ACHN (cell line): ENCODE measurements at regions not wholly inside any gene's neighbourhood (a gene's known extent, or its start where the extent isn't known, plus 50 kb on each side); places are given as distances from the start of the nearest gene placed in this dataset.
A peak's percentile ranks its signal among the peaks of the same experiment; 100 is the strongest.

Experiments used
- DNase-seq: peaks from one replicate; pipeline ENCODE4 v3.0.0-alpha.2; 2015
- in situ Hi-C: cut with HindIII; loops from 2 replicates; pipeline ENCODE4 v1.10.0; 2017; ENCODE audit warnings: low sequenced_read_pairs, low pct_ligation_motif_present, low pct_unique_long_range_greater_than_20kb

- in situ Hi-C loops: no loop called here
- no peak for DNase-seq
Observed at GRCh38 chr1:29991815-29992214, 731.6 kb downstream of the MATN1 start.

GRCh38 chr1:29991025-29991424 is 732.4 kb downstream of the MATN1 start:
- in situ Hi-C loops: no loop called here

GRCh38 chr1:29990304-29990703 is 733.1 kb downstream of the MATN1 start:
- in situ Hi-C loops: no loop called here
- DNase-seq: no peak

More at GRCh38 chr1:29991025-29991424, 732.4 kb downstream of the MATN1 start:
- DNase-seq: no peak

- no peak for DNase-seq
- in situ Hi-C loops: no loop called here
Observed at GRCh38 chr1:29986986-29987385, 736.4 kb downstream of the MATN1 start.

GRCh38 chr1:29985606-29985945 is 737.8 kb downstream of the MATN1 start:
- in situ Hi-C loops: no loop called here
- no peak for DNase-seq

- in situ Hi-C loops: no loop called here
- peak; percentile 15 for DNase-seq
Observed at GRCh38 chr1:29984862-29985605, 738.4 kb downstream of the MATN1 start.

- in situ Hi-C loops: no loop called here
- no peak for DNase-seq
Observed at GRCh38 chr1:29984166-29984861, 739.1 kb downstream of the MATN1 start.

GRCh38 chr1:29983321-29983720 is 740.1 kb downstream of the MATN1 start:
- in situ Hi-C loops: no loop called here

GRCh38 chr1:29981586-29982239 is 741.7 kb downstream of the MATN1 start:
- DNase-seq: no peak
- in situ Hi-C loops: no loop called here

More at GRCh38 chr1:29983321-29983720, 740.1 kb downstream of the MATN1 start:
- DNase-seq: no peak

GRCh38 chr1:29977550-29977949 is 741.2 kb downstream of the PTPRU start:
- DNase-seq: no peak
- in situ Hi-C loops: no loop called here

GRCh38 chr1:29975036-29975694 is 738.8 kb downstream of the PTPRU start:
- in situ Hi-C loops: no loop called here
- DNase-seq: peak; percentile 62

- peak; percentile 90 for DNase-seq
- in situ Hi-C loops: no loop called here
Observed at GRCh38 chr1:29974316-29974724, 738.0 kb downstream of the PTPRU start.

GRCh38 chr1:29973406-29973805 is 737.1 kb downstream of the PTPRU start:
- peak; percentile 63 for DNase-seq
- in situ Hi-C loops: no loop called here

- in situ Hi-C loops: no loop called here
- no peak for DNase-seq
Observed at GRCh38 chr1:29972421-29973053, 736.2 kb downstream of the PTPRU start.

GRCh38 chr1:29971703-29972102 is 735.4 kb downstream of the PTPRU start:
- DNase-seq: no peak
- in situ Hi-C loops: no loop called here

- DNase-seq: no peak
- in situ Hi-C loops: no loop called here
Observed at GRCh38 chr1:29970747-29971325, 734.5 kb downstream of the PTPRU start.

- in situ Hi-C loops: no loop called here
- no peak for DNase-seq
Observed at GRCh38 chr1:29969576-29969975, 733.3 kb downstream of the PTPRU start.

- in situ Hi-C loops: no loop called here
- no peak for DNase-seq
Observed at GRCh38 chr1:29967261-29967660, 730.9 kb downstream of the PTPRU start.
